ENCODE measurements at regions not wholly inside any gene's neighbourhood (a gene's known extent, or its start where the extent isn't known, plus 50 kb on each side); places are given as distances from the start of the nearest gene placed in this dataset.

- TF ChIP-seq CTCF (IDR thresholded peaks at IDR 0.05) (no peak), POLR2A (IDR thresholded peaks at IDR 0.05) (no peak)
These were observed 75.4 kb upstream of the EGFLAM start for GRCh38 chr5:38182991-38183390.
